Stimulated activated effector memory CD8-positive, alpha-beta T cell treated with anti-CD3 and anti-CD28 coated beads, Interleukin-12 subunit alpha, Interleukin-12 subunit beta, amount 100 ng/mL, for 72 hours (primary cell): ENCODE measurements at regions not wholly inside any gene's neighbourhood (a gene's known extent, or its start where the extent isn't known, plus 50 kb on each side); places are given as distances from the start of the nearest gene placed in this dataset.
"Not testable (repeated sequence)": the region's sequence is repeated elsewhere in the genome, so short reads cannot be mapped to it uniquely, and the experiment has no call there.

Experiments used
- ATAC-seq: fragments of 150-1000 bp; cut with Tn5 transposase; 2 replicates; pipeline ENCODE4 v1.10.0; 2021
- DNase-seq, 2 donors: peaks; one replicate each; pipeline ENCODE4 v3.0.0; 2021 to 2022; ENCODE audit warnings: low spot score in 2 of 2
- H3K27ac Mint-ChIP-seq: one replicate; pipeline ENCODE4 v1.8.0; 2022; ENCODE audit warnings: mild to moderate bottlenecking, mixed read lengths
- H3K36me3 Mint-ChIP-seq: one replicate; pipeline ENCODE4 v1.8.0; 2022; ENCODE audit warnings: mild to moderate bottlenecking, mixed read lengths
- H3K4me1 Mint-ChIP-seq: one replicate; pipeline ENCODE4 v1.8.0; 2022; ENCODE audit warnings: mixed read lengths
- H3K4me3 Mint-ChIP-seq: one replicate; pipeline ENCODE4 v1.8.0; 2022; ENCODE audit warnings: mild to moderate bottlenecking, mixed read lengths
- H3K9me3 Mint-ChIP-seq: one replicate; pipeline ENCODE4 v1.8.0; 2022; ENCODE audit warnings: mixed read lengths

- Mint-ChIP-seq H3K4me1 (no peaks in the 10 kb centered on the region), H3K27ac (no peak overlapping the region), H3K36me3 (no peaks in the 10 kb centered on the region), H3K4me3 (no peak overlapping the region), H3K9me3 (peaks cover 4% of the 10 kb centered on the region)
- DNase-seq (no peak), ATAC-seq (no peak)
These were observed 232.1 kb upstream of the SEL1L start for GRCh38 chr14:81765651-81766275.

GRCh38 chr14:81766321-81766915 is 232.8 kb upstream of the SEL1L start:
- no peaks in the 10 kb centered on the region for H3K36me3 Mint-ChIP-seq
- no peak for DNase-seq
- H3K27ac Mint-ChIP-seq: no peak overlapping the region
- no peak overlapping the region for H3K4me3 Mint-ChIP-seq
- no peaks in the 10 kb centered on the region for H3K4me1 Mint-ChIP-seq
- peaks cover 4% of the 10 kb centered on the region for H3K9me3 Mint-ChIP-seq
- ATAC-seq: no peak

GRCh38 chr14:81767266-81767995 is 233.8 kb upstream of the SEL1L start:
- no peaks in the 10 kb centered on the region for H3K36me3 Mint-ChIP-seq
- ATAC-seq: no peak
- no peaks in the 10 kb centered on the region for H3K4me1 Mint-ChIP-seq

GRCh38 chr14:81771651-81772275 is 238.1 kb upstream of the SEL1L start:
- no peak for DNase-seq
- no peak overlapping the region for H3K27ac Mint-ChIP-seq
- no peak for ATAC-seq
- peaks cover 5% of the 10 kb centered on the region for H3K9me3 Mint-ChIP-seq
- H3K36me3 Mint-ChIP-seq: no peaks in the 10 kb centered on the region
- H3K4me1 Mint-ChIP-seq: no peaks in the 10 kb centered on the region
- no peak overlapping the region for H3K4me3 Mint-ChIP-seq

More at GRCh38 chr14:81767266-81767995, 233.8 kb upstream of the SEL1L start:
- H3K4me3 Mint-ChIP-seq: no peak overlapping the region
- H3K9me3 Mint-ChIP-seq: peaks cover 4% of the 10 kb centered on the region
- DNase-seq: no peak
- H3K27ac Mint-ChIP-seq: no peak overlapping the region

- H3K4me1 Mint-ChIP-seq: no peaks in the 10 kb centered on the region
- H3K4me3 Mint-ChIP-seq: no peak overlapping the region
- H3K9me3 Mint-ChIP-seq: peaks cover 3% of the 10 kb centered on the region
- no peaks in the 10 kb centered on the region for H3K36me3 Mint-ChIP-seq
- no peak for DNase-seq
- ATAC-seq: no peak
- H3K27ac Mint-ChIP-seq: no peak overlapping the region
These were observed 238.7 kb upstream of the SEL1L start for GRCh38 chr14:81772381-81772780.

GRCh38 chr14:81776531-81776930 is 242.9 kb upstream of the SEL1L start:
- peaks cover 12% of the 10 kb centered on the region for H3K9me3 Mint-ChIP-seq
- H3K4me1 Mint-ChIP-seq: no peaks in the 10 kb centered on the region
- ATAC-seq (no peak), DNase-seq (no peak)
- H3K4me3 Mint-ChIP-seq: no peak overlapping the region
- H3K27ac Mint-ChIP-seq: no peak overlapping the region
- no peaks in the 10 kb centered on the region for H3K36me3 Mint-ChIP-seq

- H3K4me3 Mint-ChIP-seq, DNase-seq, H3K4me1 Mint-ChIP-seq, H3K27ac Mint-ChIP-seq, H3K36me3 Mint-ChIP-seq, ATAC-seq: not testable (repeated sequence)
- H3K9me3 Mint-ChIP-seq: peaks cover 11% of the 10 kb centered on the region
These were observed 248.1 kb upstream of the SEL1L start for GRCh38 chr14:81781798-81782197.

- Mint-ChIP-seq H3K27ac (no peak overlapping the region), H3K9me3 (peaks cover 8% of the 10 kb centered on the region), H3K4me3 (no peak overlapping the region), H3K4me1 (no peaks in the 10 kb centered on the region), H3K36me3 (no peaks in the 10 kb centered on the region)
- DNase-seq: no peak
- ATAC-seq: no peak
These were observed 250.4 kb upstream of the SEL1L start for GRCh38 chr14:81784084-81784483.

GRCh38 chr14:81797315-81797714 is 263.7 kb upstream of the SEL1L start:
- Mint-ChIP-seq H3K4me3 (no peak overlapping the region), H3K4me1 (no peaks in the 10 kb centered on the region), H3K36me3 (no peaks in the 10 kb centered on the region), H3K9me3 (peaks cover 13% of the 10 kb centered on the region), H3K27ac (no peak overlapping the region)
- DNase-seq (no peak), ATAC-seq (no peak)

GRCh38 chr14:81801921-81802320 is 268.3 kb upstream of the SEL1L start:
- no peak for ATAC-seq

GRCh38 chr14:81802341-81802740 is 268.7 kb upstream of the SEL1L start:
- H3K27ac Mint-ChIP-seq: no peak overlapping the region
- no peak for DNase-seq
- H3K36me3 Mint-ChIP-seq: no peaks in the 10 kb centered on the region
- no peak overlapping the region for H3K4me3 Mint-ChIP-seq
- ATAC-seq: no peak
- H3K4me1 Mint-ChIP-seq: no peaks in the 10 kb centered on the region
- peaks cover 9% of the 10 kb centered on the region for H3K9me3 Mint-ChIP-seq

More at GRCh38 chr14:81801921-81802320, 268.3 kb upstream of the SEL1L start:
- no peak overlapping the region for H3K27ac Mint-ChIP-seq
- H3K4me1 Mint-ChIP-seq: no peaks in the 10 kb centered on the region
- no peak overlapping the region for H3K4me3 Mint-ChIP-seq
- no peak for DNase-seq
- no peaks in the 10 kb centered on the region for H3K36me3 Mint-ChIP-seq
- H3K9me3 Mint-ChIP-seq: peaks cover 9% of the 10 kb centered on the region

- Mint-ChIP-seq H3K4me1 (no peaks in the 10 kb centered on the region), H3K36me3 (no peaks in the 10 kb centered on the region), H3K9me3 (peaks cover 12% of the 10 kb centered on the region), H3K4me3 (no peak overlapping the region), H3K27ac (no peak overlapping the region)
- ATAC-seq (no peak), DNase-seq (no peak)
These were observed 272.1 kb upstream of the SEL1L start for GRCh38 chr14:81805785-81806184.

GRCh38 chr14:81811705-81812269 is 278.1 kb upstream of the SEL1L start:
- Mint-ChIP-seq H3K4me3 (no peak overlapping the region), H3K4me1 (no peaks in the 10 kb centered on the region), H3K9me3 (peaks cover 6% of the 10 kb centered on the region), H3K36me3 (no peaks in the 10 kb centered on the region), H3K27ac (no peak overlapping the region)
- ATAC-seq: no peak
- no peak for DNase-seq

GRCh38 chr14:81818271-81818670 is 284.6 kb upstream of the SEL1L start:
- no peak for DNase-seq
- Mint-ChIP-seq H3K4me3 (no peak overlapping the region), H3K4me1 (no peaks in the 10 kb centered on the region), H3K9me3 (peaks cover 9% of the 10 kb centered on the region), H3K36me3 (no peaks in the 10 kb centered on the region), H3K27ac (no peak overlapping the region)
- no peak for ATAC-seq

GRCh38 chr14:81819344-81819743 is 285.7 kb upstream of the SEL1L start:
- Mint-ChIP-seq H3K9me3 (peaks cover 9% of the 10 kb centered on the region), H3K36me3 (no peaks in the 10 kb centered on the region), H3K27ac (no peak overlapping the region), H3K4me1 (no peaks in the 10 kb centered on the region), H3K4me3 (no peak overlapping the region)
- no peak for DNase-seq
- no peak for ATAC-seq
